ENCODE measurements at regions not wholly inside any gene's neighbourhood (a gene's known extent, or its start where the extent isn't known, plus 50 kb on each side); places are given as distances from the start of the nearest gene placed in this dataset.

DNA sequence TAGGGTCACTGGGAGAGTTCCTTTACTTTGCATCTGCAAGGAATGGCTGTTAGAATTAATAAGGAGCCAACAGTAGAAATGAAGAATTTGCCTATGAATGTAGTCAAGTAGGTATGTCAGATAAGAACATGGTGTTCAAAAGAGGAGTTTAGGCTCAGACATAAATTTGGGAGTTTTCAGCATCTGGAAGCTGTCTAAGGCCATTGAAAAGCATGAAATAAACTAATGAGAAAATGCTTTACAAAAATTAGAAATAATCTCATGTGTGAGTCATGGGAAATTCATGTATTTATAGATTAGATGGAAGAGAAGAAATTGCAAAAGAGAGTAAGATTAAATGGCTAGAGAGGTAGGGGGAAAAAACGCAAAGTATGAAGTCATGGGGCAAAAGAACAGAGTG, 201.9 kb downstream of the DIPK2A start:
- TF ChIP-seq, protein P1, sequence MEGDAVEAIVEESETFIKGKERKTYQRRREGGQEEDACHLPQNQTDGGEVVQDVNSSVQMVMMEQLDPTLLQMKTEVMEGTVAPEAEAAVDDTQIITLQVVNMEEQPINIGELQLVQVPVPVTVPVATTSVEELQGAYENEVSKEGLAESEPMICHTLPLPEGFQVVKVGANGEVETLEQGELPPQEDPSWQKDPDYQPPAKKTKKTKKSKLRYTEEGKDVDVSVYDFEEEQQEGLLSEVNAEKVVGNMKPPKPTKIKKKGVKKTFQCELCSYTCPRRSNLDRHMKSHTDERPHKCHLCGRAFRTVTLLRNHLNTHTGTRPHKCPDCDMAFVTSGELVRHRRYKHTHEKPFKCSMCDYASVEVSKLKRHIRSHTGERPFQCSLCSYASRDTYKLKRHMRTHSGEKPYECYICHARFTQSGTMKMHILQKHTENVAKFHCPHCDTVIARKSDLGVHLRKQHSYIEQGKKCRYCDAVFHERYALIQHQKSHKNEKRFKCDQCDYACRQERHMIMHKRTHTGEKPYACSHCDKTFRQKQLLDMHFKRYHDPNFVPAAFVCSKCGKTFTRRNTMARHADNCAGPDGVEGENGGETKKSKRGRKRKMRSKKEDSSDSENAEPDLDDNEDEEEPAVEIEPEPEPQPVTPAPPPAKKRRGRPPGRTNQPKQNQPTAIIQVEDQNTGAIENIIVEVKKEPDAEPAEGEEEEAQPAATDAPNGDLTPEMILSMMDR (optimal IDR thresholded peaks at IDR 0.05 in 1 of 3, IDR thresholded peaks at IDR 0.05 in 1 of 3, conservative IDR thresholded peaks at IDR 0.05 in 1 of 3; ENCODE audit: extremely low read depth in 1 of 3, insufficient read depth in 2 of 3, low read length in 3 of 3) = no peak
- TF ChIP-seq EZH2 (IDR thresholded peaks at IDR 0.05; ENCODE audit: low read length) = no peak
